HepG2 (cell line): ENCODE measurements at regions not wholly inside any gene's neighbourhood (a gene's known extent, or its start where the extent isn't known, plus 50 kb on each side); places are given as distances from the start of the nearest gene placed in this dataset.

ENCODE experiments used
- ATAC-seq: fragments of 200-7000 bp; cut with Tn5 transposase; 3 replicates; pipeline ENCODE4 v1.9.1; 2020; ENCODE audit warnings: mild to moderate bottlenecking, moderate library complexity
- BruUV-seq: library from RNA; stranded (reverse); fragments of 400-500 nt; replicated peaks from 2 replicates; lab custom pipeline; 2021; lab: Mats Ljungman, UMichigan
- CTCF ChIA-PET: fragments of 300-600 bp; formaldehyde crosslinking; extraction: SDS; loops from one replicate; lab custom pipeline; 2021; ENCODE audit warnings: low total read pairs, inconsistent platforms, low intra/inter-chr PET ratio; lab: Yijun Ruan, JAX
- POLR2A ChIA-PET: fragments of 350-600 bp; sonication (Branson Sonifier 250); formaldehyde crosslinking; loops from one replicate; lab custom pipeline; 2020; ENCODE audit warnings: antibody characterized with exemption, inconsistent platforms; lab: Yijun Ruan, JAX
- DNase-seq: peaks from one replicate; pipeline ENCODE4 v3.0.0-alpha.2; 2015; ENCODE audit warnings: low spot score
- FAIRE-seq: peaks from 3 replicates; lab custom pipeline; 2011; peaks lifted over from hg19 to GRCh38; lab: Jason Lieb, UNC
- H2AFZ ChIP-seq: one replicate; pipeline ENCODE4 v1.6.1; 2011; ENCODE audit warnings: low read length, inconsistent platforms
- H3K27ac ChIP-seq: fragments of 300-600 bp; 3 replicates; pipeline ENCODE4 v1.8.0; 2011; ENCODE audit warnings: mixed run types, mild to moderate bottlenecking, mixed read lengths, low read length, inconsistent platforms; ENCODE audit not compliant: insufficient read depth; ENCODE audit errors: extremely low read length
- H3K27me3 ChIP-seq, 2 experiments: fragments of 200-600 bp in 1 of 2; 2 replicates in 1 of 2; 3 replicates in 1 of 2; pipeline versions ENCODE4 v1.6.0 to v1.8.0; 2011; ENCODE audit warnings: low read length in 2 of 2, mild to moderate bottlenecking in 2 of 2, moderate library complexity in 2 of 2, inconsistent platforms in 1 of 2; ENCODE audit not compliant: insufficient read depth in 2 of 2, control insufficient read depth in 1 of 2
- H3K36me3 ChIP-seq, 2 experiments: fragments of 200-600 bp in 1 of 2; replicated peaks in 1 of 2; 2 replicates in 1 of 2; 3 replicates in 1 of 2; pipeline versions ENCODE4 v1.5.1 to v1.8.0; 2011; ENCODE audit warnings: low read length in 2 of 2, inconsistent platforms in 1 of 2; ENCODE audit not compliant: insufficient read depth in 2 of 2, control insufficient read depth in 1 of 2
- H3K4me1 ChIP-seq: 2 replicates; pipeline ENCODE4 v1.5.1; 2012; ENCODE audit warnings: low read length, inconsistent platforms; ENCODE audit not compliant: insufficient read depth
- H3K4me2 ChIP-seq: 2 replicates; pipeline ENCODE4 v1.6.0; 2011; ENCODE audit warnings: low read depth, low read length, inconsistent platforms
- H3K4me3 ChIP-seq, 3 experiments: fragments of 200-600 bp in 1 of 3; sonication (generic), shearing (Covaris generic) in 1 of 3; replicated peaks in 1 of 3; 2 replicates each; pipeline ENCODE4 v1.5.1; 2011 to 2016; ENCODE audit warnings: low read length in 3 of 3, inconsistent platforms in 2 of 3, low read depth in 2 of 3, mild to moderate bottlenecking in 2 of 3, control low read depth in 1 of 3, mixed read lengths in 1 of 3; ENCODE audit not compliant: insufficient read depth in 1 of 3
- H3K79me2 ChIP-seq: one replicate; pipeline ENCODE4 v1.6.1; 2011; ENCODE audit warnings: low read length, inconsistent platforms; ENCODE audit not compliant: insufficient read depth
- H3K9ac ChIP-seq: 2 replicates; pipeline ENCODE4 v1.6.0; 2011; ENCODE audit warnings: mild to moderate bottlenecking, low read depth, low read length, inconsistent platforms; ENCODE audit not compliant: insufficient read depth
- H3K9me3 ChIP-seq: 2 replicates; pipeline ENCODE4 v1.5.1; 2012; ENCODE audit warnings: mild to moderate bottlenecking, low read length
- H4K20me1 ChIP-seq: 2 replicates; pipeline ENCODE4 v1.6.0; 2011; ENCODE audit warnings: inconsistent platforms, mild to moderate bottlenecking, low read length, moderate library complexity; ENCODE audit not compliant: insufficient read depth
- AHDC1 ChIP-seq: sonication (generic); formaldehyde crosslinking; IDR thresholded peaks from 2 replicates; pipeline ENCODE4 v1.5.1; 2020; ENCODE audit warnings: mild to moderate bottlenecking, missing genetic modification reagents, borderline replicate concordance
- KDM1A ChIP-seq: IDR thresholded peaks from 2 replicates; pipeline ENCODE4 v1.6.1; 2016; ENCODE audit warnings: missing compliant biosample characterization
- MEIS1 ChIP-seq: sonication (generic); formaldehyde crosslinking; IDR thresholded peaks from 2 replicates; pipeline ENCODE4 v1.9.0; 2021; ENCODE audit warnings: mild to moderate bottlenecking, missing genetic modification reagents, moderate library complexity, borderline replicate concordance
- RFX3 ChIP-seq: IDR thresholded peaks from 2 replicates; pipeline ENCODE4 v1.6.1; 2016; ENCODE audit warnings: missing biosample characterization, missing genetic modification reagents
- SIX4 ChIP-seq: sonication (generic); formaldehyde crosslinking; IDR thresholded peaks from 2 replicates; pipeline ENCODE4 v1.4.0; 2020; ENCODE audit warnings: missing genetic modification reagents
- TAF15 ChIP-seq: fragments of 200-400 bp; formaldehyde crosslinking; IDR thresholded peaks from one replicate; pipeline ENCODE4 v1.6.1; 2018; ENCODE audit warnings: mild to moderate bottlenecking, low read depth, low read length; ENCODE audit not compliant: poor library complexity, severe bottlenecking
- THAP11 ChIP-seq: IDR thresholded peaks from 2 replicates; pipeline ENCODE4 v1.6.1; 2016; ENCODE audit warnings: missing biosample characterization, missing genetic modification reagents
- ZNF350 ChIP-seq: sonication (generic); formaldehyde crosslinking; IDR thresholded peaks from 2 replicates; pipeline ENCODE4 v1.4.0; 2020; ENCODE audit warnings: mild to moderate bottlenecking, low read depth, missing genetic modification reagents, borderline replicate concordance
- ZNF710 ChIP-seq: sonication (generic); formaldehyde crosslinking; IDR thresholded peaks from 2 replicates; pipeline ENCODE4 v1.5.0; 2020; ENCODE audit warnings: mild to moderate bottlenecking, missing genetic modification reagents, borderline replicate concordance
- WGBS: methylation state at CpG from one replicate; pipeline ENCODE4 v1.1.6; 2017; ENCODE audit warnings: low lambda C conversion rate; 5-methylcytosine and 5-hydroxymethylcytosine counted together
- in situ Hi-C: cut with HindIII; loops from 2 replicates; pipeline ENCODE4 v1.10.0; 2017; ENCODE audit warnings: low pct_unique_long_range_greater_than_20kb; ENCODE audit not compliant: extremely low pct_ligation_motif_present
- intact Hi-C: fragments of 100-400 bp; cut with micrococcal nuclease; formaldehyde crosslinking; loops from one replicate; pipeline ENCODE4 v1.10.0; 2022; ENCODE audit not compliant: unreplicated experiment

- Histone ChIP-seq H3K4me1 (no peaks in the 10 kb centered on the region), H3K9ac (no peak overlapping the region), H3K4me2 (no peak overlapping the region), H4K20me1 (no peaks in the 10 kb centered on the region), H3K27ac (no peak overlapping the region), H3K9me3 (no peaks in the 10 kb centered on the region), H3K79me2 (no peaks in the 10 kb centered on the region), H3K27me3 (peaks cover 0 to 2% of the 10 kb centered on the region in 2 experiments; a peak in 3 of 5 replicates), H3K36me3 (no peaks in the 10 kb centered on the region), H3K4me3 (no peak overlapping the region), H2AFZ (no peak overlapping the region)
- CTCF ChIA-PET = no interaction called here
- POLR2A ChIA-PET = no interaction called here
- ATAC-seq = no peak
- no peak for DNase-seq
- no peak for FAIRE-seq
- in situ Hi-C loops (no loop called here), intact Hi-C loops (no loop called here)
- no TSS peak for BruUV-seq
- TF ChIP-seq RFX3 (no peak), MEIS1 (CRISPR knock-in tag) (no peak)
- WGBS = 15% methylated on average over 11 of the region's 17 CpGs
Measured at GRCh38 chr14:104263675-104264358, 125.4 kb downstream of the KIF26A start.

GRCh38 chr14:104264495-104265265, 126.3 kb downstream of the KIF26A start:
- FAIRE-seq = no peak
- POLR2A ChIA-PET = no interaction called here
- TF ChIP-seq ZNF710 (no peak), ZNF350 (CRISPR knock-in tag) (no peak), AHDC1 (CRISPR knock-in tag) (no peak), TAF15 (no peak), THAP11 (CRISPR knock-in tag) (no peak), KDM1A (no peak), SIX4 (CRISPR knock-in tag) (no peak)

More at GRCh38 chr14:104264495-104265265, 126.3 kb downstream of the KIF26A start:
- Histone ChIP-seq H2AFZ (no peak overlapping the region), H3K9ac (no peak overlapping the region), H3K79me2 (no peaks in the 10 kb centered on the region), H3K36me3 (no peaks in the 10 kb centered on the region), H3K4me1 (no peaks in the 10 kb centered on the region), H3K9me3 (no peaks in the 10 kb centered on the region), H3K27me3 (peaks cover 2 to 5% of the 10 kb centered on the region in 2 experiments; a peak in 4 of 5 replicates), H4K20me1 (no peaks in the 10 kb centered on the region), H3K4me3 (no peak overlapping the region), H3K27ac (no peak overlapping the region), H3K4me2 (no peak overlapping the region)
- WGBS = 35% methylated on average over 13 of the region's 20 CpGs
- CTCF ChIA-PET = no interaction called here
- no peak for ATAC-seq
- no peak for DNase-seq
- in situ Hi-C loops (no loop called here), intact Hi-C loops (no loop called here)
- no TSS peak for BruUV-seq
